ENCODE measurements at regions not wholly inside any gene's neighbourhood (a gene's known extent, or its start where the extent isn't known, plus 50 kb on each side); places are given as distances from the start of the nearest gene placed in this dataset.
A peak's percentile ranks its signal among the peaks of the same experiment; 100 is the strongest.

- no peak for DNase-seq (ENCODE audit: low read depth in 2 of 3, low spot score in 2 of 3)
Observed at GRCh38 chr18:45167631-45168280, 447.5 kb upstream of the SLC14A2 start.

GRCh38 chr18:45168866-45169600 is 446.2 kb upstream of the SLC14A2 start:
- DNase-seq (ENCODE audit: low read depth in 2 of 3, low spot score in 2 of 3) = no peak

GRCh38 chr18:45169610-45170009 is 445.7 kb upstream of the SLC14A2 start:
- DNase-seq (ENCODE audit: low read depth in 2 of 3, low spot score in 2 of 3) = no peak

GRCh38 chr18:45171679-45172191 is 443.5 kb upstream of the SLC14A2 start:
- DNase-seq (ENCODE audit: low read depth in 2 of 3, low spot score in 2 of 3) = no peak

- DNase-seq (ENCODE audit: low read depth in 2 of 3, low spot score in 2 of 3) = no peak
Observed at GRCh38 chr18:45173327-45173726, 441.9 kb upstream of the SLC14A2 start.

- DNase-seq (ENCODE audit: low read depth in 2 of 3, low spot score in 2 of 3) = no peak
Observed at GRCh38 chr18:45173799-45174519, 441.3 kb upstream of the SLC14A2 start.

GRCh38 chr18:45174629-45175136 is 440.6 kb upstream of the SLC14A2 start:
- no peak for DNase-seq (ENCODE audit: low read depth in 2 of 3, low spot score in 2 of 3)

GRCh38 chr18:45175511-45175910 is 439.8 kb upstream of the SLC14A2 start:
- DNase-seq (ENCODE audit: low read depth in 2 of 3, low spot score in 2 of 3) = no peak

GRCh38 chr18:45186832-45187231 is 428.4 kb upstream of the SLC14A2 start:
- DNase-seq (ENCODE audit: low read depth in 2 of 3, low spot score in 2 of 3) = no peak

GRCh38 chr18:45191795-45192194 is 423.5 kb upstream of the SLC14A2 start:
- DNase-seq (ENCODE audit: low read depth in 2 of 3, low spot score in 2 of 3) = no peak

GRCh38 chr18:45197526-45197970 is 417.7 kb upstream of the SLC14A2 start:
- DNase-seq (ENCODE audit: low read depth in 2 of 3, low spot score in 2 of 3) = peak in 2 of 3 donors; percentile 4 to 52

GRCh38 chr18:45198526-45198925 is 416.8 kb upstream of the SLC14A2 start:
- DNase-seq (ENCODE audit: low read depth in 2 of 3, low spot score in 2 of 3) = no peak

- DNase-seq (ENCODE audit: low read depth in 2 of 3, low spot score in 2 of 3) = no peak
Observed at GRCh38 chr18:45201029-45201428, 414.2 kb upstream of the SLC14A2 start.

GRCh38 chr18:45201489-45201888 is 413.8 kb upstream of the SLC14A2 start:
- DNase-seq (ENCODE audit: low read depth in 2 of 3, low spot score in 2 of 3) = no peak

- no peak for DNase-seq (ENCODE audit: low read depth in 2 of 3, low spot score in 2 of 3)
Observed at GRCh38 chr18:45202061-45202460, 413.2 kb upstream of the SLC14A2 start.

GRCh38 chr18:45203677-45204076 is 411.6 kb upstream of the SLC14A2 start:
- DNase-seq (ENCODE audit: low read depth in 2 of 3, low spot score in 2 of 3) = no peak

- no peak for DNase-seq (ENCODE audit: low read depth in 2 of 3, low spot score in 2 of 3)
Observed at GRCh38 chr18:45207328-45207727, 407.9 kb upstream of the SLC14A2 start.

GRCh38 chr18:45208164-45208563 is 407.1 kb upstream of the SLC14A2 start:
- no peak for DNase-seq (ENCODE audit: low read depth in 2 of 3, low spot score in 2 of 3)

GRCh38 chr18:45212181-45213039 is 402.9 kb upstream of the SLC14A2 start:
- peak in 2 of 3 donors; percentile 83 to 93 for DNase-seq (ENCODE audit: low read depth in 2 of 3, low spot score in 2 of 3)

GRCh38 chr18:45213040-45213333 is 402.3 kb upstream of the SLC14A2 start:
- DNase-seq (ENCODE audit: low read depth in 2 of 3, low spot score in 2 of 3) = no peak
